ENCODE measurements at regions not wholly inside any gene's neighbourhood (a gene's known extent, or its start where the extent isn't known, plus 50 kb on each side); places are given as distances from the start of the nearest gene placed in this dataset.
A peak's percentile ranks its signal among the peaks of the same experiment; 100 is the strongest.

- no peak for TF ChIP-seq CHD4 (IDR thresholded peaks at IDR 0.05; ENCODE audit: borderline replicate concordance, low read length)
- TF ChIP-seq ZNF350 (CRISPR knock-in tag; IDR thresholded peaks at IDR 0.05; ENCODE audit: borderline replicate concordance, low read depth), result peak; percentile 90
- TF ChIP-seq ATF1 (CRISPR knock-in tag; IDR thresholded peaks at IDR 0.05), result no peak
- TF ChIP-seq PAXIP1 (CRISPR knock-in tag; conservative IDR thresholded peaks at IDR 0.05), result peak; percentile 83
- no peak; the same call in 1 of the 2 replicates for TF ChIP-seq ZFP36L1 (CRISPR knock-in tag; IDR thresholded peaks at IDR 0.05)
- no peak for TF ChIP-seq ZNF776 (CRISPR knock-in tag; IDR thresholded peaks at IDR 0.05)
- TF ChIP-seq PATZ1 (CRISPR knock-in tag; IDR thresholded peaks at IDR 0.05), result peak; percentile 66
- TF ChIP-seq ZBTB42 (CRISPR knock-in tag; IDR thresholded peaks at IDR 0.05), result no peak
- no peak for TF ChIP-seq NFE2L1 (CRISPR knock-in tag; IDR thresholded peaks at IDR 0.05; ENCODE audit: borderline replicate concordance)
- no peak for TF ChIP-seq PRPF4 (IDR thresholded peaks at IDR 0.05; ENCODE audit: low read depth, low read length, poor library complexity, severe bottlenecking)
- TF ChIP-seq U2AF1 (optimal IDR thresholded peaks at IDR 0.05; ENCODE audit: low read depth, low read length), result no peak
- no peak for TF ChIP-seq RAD51 (IDR thresholded peaks at IDR 0.05; ENCODE audit: borderline replicate concordance)
- TF ChIP-seq NR2F1 (CRISPR knock-in tag; IDR thresholded peaks at IDR 0.05), result peak; percentile 92 to 96
- TF ChIP-seq ARNT (IDR thresholded peaks at IDR 0.05), result no peak
- TF ChIP-seq MLX (CRISPR knock-in tag; IDR thresholded peaks at IDR 0.05), result peak; percentile 54; the same call in 1 of the 2 replicates
- TF ChIP-seq HCFC1 (IDR thresholded peaks at IDR 0.05; ENCODE audit: low read depth, low read length), result no peak
- no peak for TF ChIP-seq STAT6 (CRISPR knock-in tag; IDR thresholded peaks at IDR 0.05; ENCODE audit: borderline replicate concordance)
- TF ChIP-seq HNF4G (IDR thresholded peaks at IDR 0.05; ENCODE audit: borderline replicate concordance, low read depth, low read length), result peak; percentile 48
- TF ChIP-seq HNF4G (CRISPR knock-in tag; IDR thresholded peaks at IDR 0.05; ENCODE audit: borderline replicate concordance, low read depth), result peak; percentile 79; the same call in 1 of the 2 replicates
- TF ChIP-seq ZC3H4 (CRISPR knock-in tag; IDR thresholded peaks at IDR 0.05; ENCODE audit: borderline replicate concordance), result no peak
- TF ChIP-seq SIN3B (IDR thresholded peaks at IDR 0.05; ENCODE audit: low read length), result no peak
Observed at GRCh38 chr11:12599408-12600143, 74.6 kb upstream of the TEAD1 start (continued).

Data from HepG2 (cell line).